Neutrophil (primary cell): ENCODE measurements at regions not wholly inside any gene's neighbourhood (a gene's known extent, or its start where the extent isn't known, plus 50 kb on each side); places are given as distances from the start of the nearest gene placed in this dataset.

ENCODE experiments used
- H3K27ac ChIP-seq: fragments of 200-600 bp; sonication (generic); 2 replicates; pipeline ENCODE4 v1.5.1; 2016; ENCODE audit warnings: mild to moderate bottlenecking, moderate library complexity
- H3K27me3 ChIP-seq: fragments of 200-600 bp; sonication (generic); 2 replicates; pipeline ENCODE4 v1.6.0; 2016; ENCODE audit warnings: mild to moderate bottlenecking
- H3K36me3 ChIP-seq: fragments of 200-600 bp; sonication (generic); 2 replicates; pipeline ENCODE4 v1.5.1; 2017
- H3K4me1 ChIP-seq, 2 experiments: fragments of 200-600 bp in 1 of 2; sonication (generic) in 1 of 2; 1 replicate in 1 of 2; 2 replicates in 1 of 2; pipeline versions ENCODE4 v1.5.1 to v1.6.1; 2013 to 2016; ENCODE audit warnings: low read depth in 1 of 2, low read length in 1 of 2, mild to moderate bottlenecking in 1 of 2, moderate library complexity in 1 of 2; ENCODE audit not compliant: control insufficient read depth in 1 of 2, insufficient read depth in 1 of 2
- H3K4me3 ChIP-seq, 2 experiments: fragments of 200-600 bp in 1 of 2; sonication (generic) in 1 of 2; 1 replicate in 1 of 2; 2 replicates in 1 of 2; pipeline ENCODE4 v1.5.1; 2013 to 2016; ENCODE audit warnings: low read depth in 1 of 2, low read length in 1 of 2, mild to moderate bottlenecking in 1 of 2, moderate library complexity in 1 of 2
- H3K9me3 ChIP-seq: fragments of 200-600 bp; sonication (generic); 2 replicates; pipeline ENCODE4 v1.5.1; 2016
- TF ChIP-seq, protein P1 (sequence below): fragments of 200-600 bp; sonication (generic); IDR thresholded peaks from 2 replicates; pipeline ENCODE4 v1.5.1; 2016; ENCODE audit warnings: antibody characterized with exemption

- Histone ChIP-seq H3K4me1 (peaks cover 18 to 23% of the 10 kb centered on the region in 2 experiments), H3K36me3 (no peaks in the 10 kb centered on the region), H3K4me3 (no peak overlapping the region), H3K27ac (no peak overlapping the region), H3K9me3 (no peaks in the 10 kb centered on the region), H3K27me3 (no peaks in the 10 kb centered on the region)
- TF ChIP-seq, protein P1, sequence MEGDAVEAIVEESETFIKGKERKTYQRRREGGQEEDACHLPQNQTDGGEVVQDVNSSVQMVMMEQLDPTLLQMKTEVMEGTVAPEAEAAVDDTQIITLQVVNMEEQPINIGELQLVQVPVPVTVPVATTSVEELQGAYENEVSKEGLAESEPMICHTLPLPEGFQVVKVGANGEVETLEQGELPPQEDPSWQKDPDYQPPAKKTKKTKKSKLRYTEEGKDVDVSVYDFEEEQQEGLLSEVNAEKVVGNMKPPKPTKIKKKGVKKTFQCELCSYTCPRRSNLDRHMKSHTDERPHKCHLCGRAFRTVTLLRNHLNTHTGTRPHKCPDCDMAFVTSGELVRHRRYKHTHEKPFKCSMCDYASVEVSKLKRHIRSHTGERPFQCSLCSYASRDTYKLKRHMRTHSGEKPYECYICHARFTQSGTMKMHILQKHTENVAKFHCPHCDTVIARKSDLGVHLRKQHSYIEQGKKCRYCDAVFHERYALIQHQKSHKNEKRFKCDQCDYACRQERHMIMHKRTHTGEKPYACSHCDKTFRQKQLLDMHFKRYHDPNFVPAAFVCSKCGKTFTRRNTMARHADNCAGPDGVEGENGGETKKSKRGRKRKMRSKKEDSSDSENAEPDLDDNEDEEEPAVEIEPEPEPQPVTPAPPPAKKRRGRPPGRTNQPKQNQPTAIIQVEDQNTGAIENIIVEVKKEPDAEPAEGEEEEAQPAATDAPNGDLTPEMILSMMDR: no peak
These were observed 265.6 kb upstream of the THBS1 start for GRCh38 chr15:39315206-39315850.

DNA sequence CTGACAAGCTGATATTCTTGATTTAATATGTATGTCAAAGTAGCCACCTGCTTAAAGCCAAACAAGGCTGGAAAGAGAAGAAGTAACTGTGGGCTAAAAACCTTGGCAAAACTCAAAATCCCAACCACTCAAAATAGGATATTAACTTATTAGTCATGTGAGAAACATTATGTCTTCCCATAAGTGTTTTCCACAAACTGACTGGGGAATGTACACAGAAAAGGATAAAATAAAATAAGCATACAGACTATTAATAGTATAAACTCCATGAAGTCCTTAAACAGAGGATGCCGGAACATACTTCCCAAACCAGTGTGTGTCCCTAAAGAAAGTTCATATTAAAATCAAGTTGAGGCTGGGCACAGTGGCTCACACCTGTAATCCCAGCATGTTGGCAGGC lies 263.7 kb upstream of the THBS1 start:
- Histone ChIP-seq H3K4me1 (peaks cover 18 to 23% of the 10 kb centered on the region in 2 experiments), H3K9me3 (no peaks in the 10 kb centered on the region), H3K4me3 (no peak overlapping the region), H3K27me3 (no peaks in the 10 kb centered on the region), H3K36me3 (no peaks in the 10 kb centered on the region), H3K27ac (no peak overlapping the region)
- TF ChIP-seq, protein P1: no peak

- Histone ChIP-seq H3K27ac (no peak overlapping the region), H3K4me1 (peaks cover 16 to 20% of the 10 kb centered on the region in 2 experiments), H3K4me3 (no peak overlapping the region), H3K27me3 (no peaks in the 10 kb centered on the region), H3K9me3 (no peaks in the 10 kb centered on the region), H3K36me3 (no peaks in the 10 kb centered on the region)
- TF ChIP-seq, protein P1: no peak
These were observed 262.6 kb upstream of the THBS1 start for GRCh38 chr15:39318231-39318630.

DNA sequence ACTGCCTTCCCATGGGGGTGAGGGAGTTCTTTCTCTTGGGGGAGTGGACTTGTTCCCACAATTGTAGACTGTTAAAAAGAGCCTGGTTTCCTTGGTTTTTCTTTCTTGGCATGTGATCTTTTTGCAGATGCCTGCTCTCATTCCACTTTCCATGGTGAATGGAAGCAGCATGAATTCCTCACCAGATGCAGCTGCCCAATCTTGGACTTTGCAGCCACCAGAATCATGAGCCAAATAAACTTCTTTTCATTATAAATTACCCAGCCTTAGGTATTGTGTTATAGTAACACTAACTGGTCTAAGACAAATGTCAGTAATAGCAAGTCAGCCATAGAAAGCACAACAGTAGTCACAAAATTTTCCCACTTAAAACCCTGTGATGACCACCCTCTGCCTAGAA lies 260.5 kb upstream of the THBS1 start:
- H3K4me1 ChIP-seq: peaks cover 7 to 10% of the 10 kb centered on the region in 2 experiments
- H3K36me3 ChIP-seq: no peaks in the 10 kb centered on the region
- H3K27me3 ChIP-seq: no peaks in the 10 kb centered on the region
- TF ChIP-seq, protein P1: no peak
- H3K9me3 ChIP-seq: no peaks in the 10 kb centered on the region
- H3K4me3 ChIP-seq: no peak overlapping the region
- no peak overlapping the region for H3K27ac ChIP-seq

GRCh38 chr15:39320886-39321285 lies 260.0 kb upstream of the THBS1 start:
- no peaks in the 10 kb centered on the region for H3K36me3 ChIP-seq
- no peaks in the 10 kb centered on the region for H3K9me3 ChIP-seq
- no peak overlapping the region for H3K27ac ChIP-seq
- H3K4me1 ChIP-seq: peaks cover 10 to 14% of the 10 kb centered on the region in 2 experiments
- H3K4me3 ChIP-seq: no peak overlapping the region
- H3K27me3 ChIP-seq: no peaks in the 10 kb centered on the region
- TF ChIP-seq, protein P1: no peak
